OCI-LY1 (cell line): ENCODE measurements at regions not wholly inside any gene's neighbourhood (a gene's known extent, or its start where the extent isn't known, plus 50 kb on each side); places are given as distances from the start of the nearest gene placed in this dataset.

ENCODE experiments used
- H2AFZ ChIP-seq: fragments of 200-600 bp; sonication (generic), shearing (Covaris generic); 2 replicates; pipeline ENCODE4 v1.6.0; 2014; ENCODE audit warnings: antibody characterized with exemption, mild to moderate bottlenecking, low read length
- H3F3A ChIP-seq: fragments of 200-600 bp; sonication (generic), shearing (Covaris generic); 2 replicates; pipeline ENCODE4 v1.6.0; 2014; ENCODE audit warnings: mild to moderate bottlenecking, antibody characterized with exemption, low read length, moderate library complexity; ENCODE audit not compliant: insufficient read depth
- H3K27ac ChIP-seq: fragments of 200-600 bp; sonication (generic); 2 replicates; pipeline ENCODE4 v1.5.1; 2014; ENCODE audit warnings: low read length, mixed run types, mild to moderate bottlenecking, low read depth; ENCODE audit not compliant: poor library complexity, severe bottlenecking
- H3K27me3 ChIP-seq: fragments of 200-600 bp; sonication (generic); 2 replicates; pipeline ENCODE4 v1.6.0; 2014; ENCODE audit warnings: antibody characterized with exemption, mild to moderate bottlenecking, low read length, moderate library complexity; ENCODE audit not compliant: insufficient read depth
- H3K36me3 ChIP-seq: fragments of 200-600 bp; sonication (generic); 2 replicates; pipeline ENCODE4 v1.6.1; 2014; ENCODE audit warnings: mild to moderate bottlenecking, antibody characterized with exemption, low read length, moderate library complexity, mixed read lengths; ENCODE audit not compliant: insufficient read depth
- H3K4me1 ChIP-seq: fragments of 200-600 bp; sonication (generic); 2 replicates; pipeline ENCODE4 v1.5.1; 2014; ENCODE audit warnings: mild to moderate bottlenecking, low read length, moderate library complexity; ENCODE audit not compliant: insufficient read depth, severe bottlenecking
- H3K4me2 ChIP-seq: fragments of 200-600 bp; sonication (generic), shearing (Covaris generic); 2 replicates; pipeline ENCODE4 v1.6.1; 2014; ENCODE audit warnings: low read length
- H3K4me3 ChIP-seq: fragments of 200-600 bp; sonication (generic); 2 replicates; pipeline ENCODE4 v1.5.1; 2014; ENCODE audit warnings: low read length, low read depth, mild to moderate bottlenecking, mixed read lengths; ENCODE audit not compliant: poor library complexity, severe bottlenecking
- H3K79me2 ChIP-seq: fragments of 200-600 bp; shearing (Covaris generic); 2 replicates; pipeline ENCODE4 v1.6.1; 2016; ENCODE audit warnings: mixed run types, low read length, mixed read lengths; ENCODE audit not compliant: insufficient read depth
- H3K9ac ChIP-seq: fragments of 200-600 bp; sonication (generic), shearing (Covaris generic); 2 replicates; pipeline ENCODE4 v1.6.1; 2014; ENCODE audit warnings: mild to moderate bottlenecking, low read length, mixed read lengths
- H3K9me2 ChIP-seq: fragments of 200-600 bp; sonication (generic), shearing (Covaris generic); 2 replicates; pipeline ENCODE4 v1.6.1; 2014; ENCODE audit warnings: low read depth, mild to moderate bottlenecking, low read length, mixed read lengths
- H3K9me3 ChIP-seq: fragments of 200-600 bp; shearing (Covaris generic); 2 replicates; pipeline ENCODE4 v1.6.1; 2014; ENCODE audit warnings: low read length, mixed read lengths
- H4K20me1 ChIP-seq: fragments of 200-600 bp; sonication (generic), shearing (Covaris generic); 2 replicates; pipeline ENCODE4 v1.6.0; 2016; ENCODE audit warnings: mild to moderate bottlenecking, low read length; ENCODE audit not compliant: insufficient read depth
- CTCF ChIP-seq: fragments of 200-600 bp; sonication (generic), shearing (Covaris generic); IDR thresholded peaks from 2 replicates; pipeline ENCODE4 v1.5.1; 2017; ENCODE audit warnings: mild to moderate bottlenecking, antibody characterized with exemption, low read length, moderate library complexity, mixed read lengths
- EZH2 ChIP-seq: fragments of 200-600 bp; sonication (generic), shearing (Covaris generic); IDR thresholded peaks from 2 replicates; pipeline ENCODE4 v1.8.0; 2017; ENCODE audit warnings: borderline replicate concordance, mixed run types, mild to moderate bottlenecking, antibody characterized with exemption, low read length, moderate library complexity, mixed read lengths

DNA sequence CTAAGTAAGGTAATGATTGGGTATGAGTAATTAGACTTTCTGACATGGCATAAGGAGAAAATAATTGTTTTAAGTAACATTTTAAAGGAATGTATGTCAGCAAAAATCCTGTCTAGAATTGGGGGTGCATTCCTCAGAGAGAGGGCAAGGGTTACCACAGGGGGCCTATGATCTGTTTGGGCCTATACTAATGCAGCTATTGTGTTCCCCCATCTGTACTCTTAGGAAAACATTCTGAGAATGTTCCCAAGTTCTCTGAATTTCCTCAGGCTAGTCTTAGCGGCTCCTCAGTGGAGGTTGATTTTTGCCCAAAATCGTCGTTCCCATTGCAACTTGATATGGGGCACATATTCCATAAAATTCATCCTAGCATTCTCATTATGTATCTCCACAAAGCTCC lies 1216.4 kb upstream of the GBE1 start:
- Histone ChIP-seq H3F3A (no peaks in the 10 kb centered on the region), H3K9me2 (no peaks in the 10 kb centered on the region), H3K27me3 (no peaks in the 10 kb centered on the region), H3K4me2 (no peak overlapping the region), H3K9ac (no peak overlapping the region), H3K79me2 (no peaks in the 10 kb centered on the region), H4K20me1 (no peaks in the 10 kb centered on the region), H3K27ac (no peak overlapping the region), H3K4me3 (no peak overlapping the region), H3K9me3 (0 out of 2 replicates have a peak, but pooled peaks cover 2% of the 10 kb centered on the region), H3K36me3 (no peaks in the 10 kb centered on the region), H3K4me1 (peaks cover 6% of the 10 kb centered on the region), H2AFZ (no peak overlapping the region)
- no peak for TF ChIP-seq CTCF
- TF ChIP-seq EZH2, result no peak

- Histone ChIP-seq H3K4me2 (no peak overlapping the region), H3K27ac (no peak overlapping the region), H3K4me1 (peaks cover 6% of the 10 kb centered on the region), H3K4me3 (no peak overlapping the region), H3F3A (no peaks in the 10 kb centered on the region), H3K36me3 (no peaks in the 10 kb centered on the region), H3K9me2 (no peaks in the 10 kb centered on the region), H4K20me1 (no peaks in the 10 kb centered on the region), H3K27me3 (no peaks in the 10 kb centered on the region), H3K79me2 (no peaks in the 10 kb centered on the region), H3K9me3 (peaks cover 2% of the 10 kb centered on the region; the same call in 1 of the 2 replicates), H2AFZ (peak overlapping the region; percentile 82; the same call in 1 of the 2 replicates), H3K9ac (no peak overlapping the region)
- TF ChIP-seq EZH2 (no peak), CTCF (no peak)
Measured at GRCh38 chr3:82973791-82974190, 1212.3 kb upstream of the GBE1 start.

DNA sequence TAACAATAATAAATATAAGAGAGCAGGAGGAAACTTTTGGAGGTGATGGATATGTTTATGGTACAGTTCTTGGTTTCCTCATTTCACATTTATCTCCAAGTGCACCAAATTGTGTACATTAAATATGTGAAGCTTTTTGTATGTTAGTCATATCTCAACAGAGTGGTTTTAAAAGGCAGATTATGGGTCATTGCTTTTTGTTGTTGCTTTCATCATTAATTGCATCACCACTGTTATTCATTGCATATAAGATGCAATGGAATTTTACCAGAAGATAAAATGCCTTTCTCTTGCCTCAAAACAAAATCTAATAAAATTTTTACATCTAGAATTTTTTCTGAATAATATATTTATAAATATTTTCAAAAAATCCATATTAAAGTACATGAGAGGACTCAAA lies 1198.9 kb upstream of the GBE1 start:
- H3K27ac ChIP-seq, result no peak overlapping the region
- no peak overlapping the region for H3K4me2 ChIP-seq
- peaks cover 2% of the 10 kb centered on the region for H3K9me3 ChIP-seq
- H3F3A ChIP-seq, result no peaks in the 10 kb centered on the region
- no peaks in the 10 kb centered on the region for H3K27me3 ChIP-seq
- H3K4me1 ChIP-seq, result peaks cover 8% of the 10 kb centered on the region
- H3K9me2 ChIP-seq, result no peaks in the 10 kb centered on the region
- H3K9ac ChIP-seq, result no peak overlapping the region
- H3K79me2 ChIP-seq, result no peaks in the 10 kb centered on the region
- H2AFZ ChIP-seq, result no peak overlapping the region
- no peaks in the 10 kb centered on the region for H3K36me3 ChIP-seq
- no peaks in the 10 kb centered on the region for H4K20me1 ChIP-seq
- TF ChIP-seq EZH2, result no peak
- H3K4me3 ChIP-seq, result no peak overlapping the region

DNA sequence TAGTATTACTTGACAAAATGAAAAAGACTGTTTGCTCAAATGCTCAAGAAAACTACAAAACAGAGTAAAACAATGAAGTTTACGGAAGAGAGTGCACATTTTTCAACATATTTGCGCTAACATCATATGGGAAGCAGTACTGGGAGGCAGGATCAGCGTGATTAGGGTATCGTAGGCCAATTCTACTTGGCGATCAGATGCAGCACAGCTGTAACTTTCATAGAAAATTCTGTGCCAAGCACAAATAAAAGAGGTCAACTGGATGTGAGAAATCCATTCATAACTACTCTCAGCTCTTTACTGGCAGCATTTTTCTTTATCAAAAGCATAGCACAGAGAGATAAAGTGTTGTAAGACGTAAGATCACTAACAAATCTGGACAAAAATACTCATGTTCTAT lies 1196.3 kb upstream of the GBE1 start:
- Histone ChIP-seq H3K4me3 (no peak overlapping the region), H3K27ac (no peak overlapping the region), H3K27me3 (no peaks in the 10 kb centered on the region), H3K4me1 (peaks cover 3% of the 10 kb centered on the region), H3K9me3 (peaks cover 7% of the 10 kb centered on the region), H3F3A (no peaks in the 10 kb centered on the region), H3K36me3 (no peaks in the 10 kb centered on the region), H3K4me2 (no peak overlapping the region), H2AFZ (0 out of 2 replicates have a peak overlapping the region, but pooled peaks have one; percentile 59), H3K79me2 (no peaks in the 10 kb centered on the region), H3K9me2 (no peaks in the 10 kb centered on the region), H4K20me1 (no peaks in the 10 kb centered on the region), H3K9ac (no peak overlapping the region)
- TF ChIP-seq CTCF (no peak), EZH2 (no peak)
